ENCODE measurements at regions not wholly inside any gene's neighbourhood (a gene's known extent, or its start where the extent isn't known, plus 50 kb on each side); places are given as distances from the start of the nearest gene placed in this dataset.
"Not testable (repeated sequence)": the region's sequence is repeated elsewhere in the genome, so short reads cannot be mapped to it uniquely, and the experiment has no call there.

- TF ChIP-seq TAF1 (IDR thresholded peaks at IDR 0.05; ENCODE audit: borderline replicate concordance, low read depth, low read length); POLR2AphosphoS5 (IDR thresholded peaks at IDR 0.05; ENCODE audit: low read depth, low read length); POLR2A (IDR thresholded peaks at IDR 0.05; ENCODE audit: low read depth, low read length): not testable (repeated sequence)
Measured at GRCh38 chr5:154669913-154670312, 85.3 kb upstream of the LARP1 start.

Measured in GM12892 (cell line).